Fibroblast of lung (primary cell): ENCODE measurements at regions not wholly inside any gene's neighbourhood (a gene's known extent, or its start where the extent isn't known, plus 50 kb on each side); places are given as distances from the start of the nearest gene placed in this dataset.

Experiments
- CTCF ChIP-seq, 2 donors: IDR thresholded peaks in 1 of 2; conservative IDR thresholded peaks in 1 of 2; 1 replicate in 1 of 2; 2 replicates in 1 of 2; pipeline ENCODE4 v1.5.1; 2011 to 2012; ENCODE audit warnings: low read length in 2 of 2, control low read depth in 1 of 2, inconsistent platforms in 1 of 2, low read depth in 1 of 2, mild to moderate bottlenecking in 1 of 2
- EZH2 ChIP-seq: IDR thresholded peaks from 2 replicates; pipeline ENCODE4 v1.5.1; 2012; ENCODE audit warnings: low read length, control low read depth, mild to moderate bottlenecking; ENCODE audit errors: missing control alignments

- TF ChIP-seq CTCF (conservative IDR thresholded peaks at IDR 0.05 in 1 of 2, IDR thresholded peaks at IDR 0.05 in 1 of 2; ENCODE audit: low read depth in 1 of 2, low read length in 2 of 2) (no peak), EZH2 (no peak)
Measured at GRCh38 chr4:14855719-14856061, 146.6 kb upstream of the CPEB2 start.
